Hepatocyte (in vitro differentiated cells): ENCODE measurements at regions not wholly inside any gene's neighbourhood (a gene's known extent, or its start where the extent isn't known, plus 50 kb on each side); places are given as distances from the start of the nearest gene placed in this dataset.

Experiments
- DNase-seq: peaks from one replicate; pipeline ENCODE4 v3.0.0-alpha.2; 2016; ENCODE audit warnings: low spot score
- H2AFZ ChIP-seq: fragments of 200-600 bp; sonication (generic); 2 replicates; pipeline ENCODE4 v1.6.0; 2016; ENCODE audit warnings: antibody characterized with exemption, mild to moderate bottlenecking
- H3K27ac ChIP-seq: fragments of 200-600 bp; sonication (generic); 2 replicates; pipeline ENCODE4 v1.5.1; 2016; ENCODE audit warnings: mild to moderate bottlenecking
- H3K27me3 ChIP-seq: fragments of 200-600 bp; sonication (generic); 2 replicates; pipeline ENCODE4 v1.6.1; 2016
- H3K36me3 ChIP-seq: fragments of 200-600 bp; sonication (generic); replicated peaks from 2 replicates; pipeline ENCODE4 v1.5.1; 2016; ENCODE audit warnings: low read depth; ENCODE audit not compliant: insufficient read depth
- H3K4me1 ChIP-seq: fragments of 200-600 bp; sonication (generic); 2 replicates; pipeline ENCODE4 v1.5.1; 2016; ENCODE audit warnings: mild to moderate bottlenecking, moderate library complexity; ENCODE audit not compliant: insufficient read depth
- H3K4me2 ChIP-seq: fragments of 200-600 bp; sonication (generic); 2 replicates; pipeline ENCODE4 v1.6.0; 2016
- H3K4me3 ChIP-seq: fragments of 200-600 bp; sonication (generic); 2 replicates; pipeline ENCODE4 v1.5.1; 2016; ENCODE audit warnings: mild to moderate bottlenecking
- H3K79me2 ChIP-seq: fragments of 200-600 bp; sonication (generic); 2 replicates; pipeline ENCODE4 v1.6.0; 2017; ENCODE audit warnings: mild to moderate bottlenecking
- H3K9me2 ChIP-seq: fragments of 200-600 bp; sonication (generic); replicated peaks from 2 replicates; pipeline ENCODE4 v1.6.0; 2017; ENCODE audit warnings: mild to moderate bottlenecking; ENCODE audit not compliant: insufficient read depth
- H3K9me3 ChIP-seq: fragments of 200-600 bp; sonication (generic); 2 replicates; pipeline ENCODE4 v1.5.1; 2016; ENCODE audit warnings: low read depth, mild to moderate bottlenecking
- H4K20me1 ChIP-seq: fragments of 200-600 bp; sonication (generic); 2 replicates; pipeline ENCODE4 v1.6.0; 2016; ENCODE audit warnings: mild to moderate bottlenecking; ENCODE audit not compliant: insufficient read depth, poor library complexity, severe bottlenecking
- CTCF ChIP-seq: fragments of 200-600 bp; sonication (generic); IDR thresholded peaks from 2 replicates; pipeline ENCODE4 v1.5.1; 2016; ENCODE audit warnings: antibody characterized with exemption, mild to moderate bottlenecking; ENCODE audit not compliant: poor library complexity
- EZH2 ChIP-seq: fragments of 200-600 bp; sonication (generic); IDR thresholded peaks from 2 replicates; pipeline ENCODE4 v1.6.1; 2016; ENCODE audit warnings: antibody characterized with exemption, mild to moderate bottlenecking, borderline replicate concordance
- EZH2phosphoT487 ChIP-seq: fragments of 200-600 bp; sonication (generic); IDR thresholded peaks from one replicate; pipeline ENCODE4 v1.6.1; 2018; ENCODE audit warnings: antibody characterized with exemption, mild to moderate bottlenecking, low read depth, moderate library complexity; ENCODE audit not compliant: unreplicated experiment, severe bottlenecking
- WGBS: methylation state at CpG from one replicate; pipeline ENCODE4 v1.1.6; 2016; ENCODE audit warnings: low lambda C conversion rate; ENCODE audit errors: missing lambda C conversion rate; 5-methylcytosine and 5-hydroxymethylcytosine counted together

GRCh38 chr20:6709910-6710595, 57.4 kb upstream of the BMP2 start:
- H3K27ac ChIP-seq: peak overlapping the region; percentile 97
- H3K9me3 ChIP-seq: no peaks in the 10 kb centered on the region
- peaks cover 67% of the 10 kb centered on the region for H3K4me1 ChIP-seq
- no peaks in the 10 kb centered on the region for H3K79me2 ChIP-seq
- H3K4me2 ChIP-seq: peak overlapping the region; percentile 17
- H2AFZ ChIP-seq: no peak overlapping the region
- TF ChIP-seq EZH2phosphoT487 (no peak), CTCF (no peak), EZH2 (no peak)
- H3K9me2 ChIP-seq: no peaks in the 10 kb centered on the region
- H3K27me3 ChIP-seq: no peaks in the 10 kb centered on the region
- no peaks in the 10 kb centered on the region for H4K20me1 ChIP-seq
- no peaks in the 10 kb centered on the region for H3K36me3 ChIP-seq
- DNase-seq: peak; percentile 54
- no peak overlapping the region for H3K4me3 ChIP-seq
- 37% methylated on average over 4 of the region's 4 CpGs for WGBS

- Histone ChIP-seq H2AFZ (no peak overlapping the region), H4K20me1 (no peaks in the 10 kb centered on the region), H3K27ac (peak overlapping the region; percentile 97), H3K9me2 (no peaks in the 10 kb centered on the region), H3K4me3 (no peak overlapping the region), H3K4me1 (peaks cover 85% of the 10 kb centered on the region), H3K79me2 (no peaks in the 10 kb centered on the region), H3K36me3 (no peaks in the 10 kb centered on the region), H3K27me3 (no peaks in the 10 kb centered on the region), H3K4me2 (no peak overlapping the region), H3K9me3 (no peaks in the 10 kb centered on the region)
- 40% methylated on average over 1 of the region's 1 CpG for WGBS
- TF ChIP-seq EZH2phosphoT487 (no peak), CTCF (no peak), EZH2 (no peak)
- peak; percentile 72 for DNase-seq
Measured at GRCh38 chr20:6708010-6708409, 59.5 kb upstream of the BMP2 start.

- Histone ChIP-seq H3K9me2 (no peaks in the 10 kb centered on the region), H4K20me1 (no peaks in the 10 kb centered on the region), H3K27me3 (no peaks in the 10 kb centered on the region), H3K79me2 (no peaks in the 10 kb centered on the region), H3K4me2 (no peak overlapping the region), H3K4me1 (peaks cover 86% of the 10 kb centered on the region), H3K27ac (peak overlapping the region; percentile 97), H3K36me3 (no peaks in the 10 kb centered on the region), H3K9me3 (no peaks in the 10 kb centered on the region), H3K4me3 (no peak overlapping the region), H2AFZ (no peak overlapping the region)
- 48% methylated on average over 7 of the region's 7 CpGs for WGBS
- TF ChIP-seq EZH2phosphoT487 (no peak), CTCF (no peak), EZH2 (no peak)
- DNase-seq: no peak
Measured at GRCh38 chr20:6707321-6707831, 60.1 kb upstream of the BMP2 start.
